ENCODE measurements at regions not wholly inside any gene's neighbourhood (a gene's known extent, or its start where the extent isn't known, plus 50 kb on each side); places are given as distances from the start of the nearest gene placed in this dataset.
"Not testable (repeated sequence)": the region's sequence is repeated elsewhere in the genome, so short reads cannot be mapped to it uniquely, and the experiment has no call there.

- DNase-seq: no peak
Observed at GRCh38 chr9:85322592-85322991, 419.2 kb downstream of the AGTPBP1 start.

GRCh38 chr9:85321561-85321960 lies 420.2 kb downstream of the AGTPBP1 start:
- DNase-seq: no peak

DNA sequence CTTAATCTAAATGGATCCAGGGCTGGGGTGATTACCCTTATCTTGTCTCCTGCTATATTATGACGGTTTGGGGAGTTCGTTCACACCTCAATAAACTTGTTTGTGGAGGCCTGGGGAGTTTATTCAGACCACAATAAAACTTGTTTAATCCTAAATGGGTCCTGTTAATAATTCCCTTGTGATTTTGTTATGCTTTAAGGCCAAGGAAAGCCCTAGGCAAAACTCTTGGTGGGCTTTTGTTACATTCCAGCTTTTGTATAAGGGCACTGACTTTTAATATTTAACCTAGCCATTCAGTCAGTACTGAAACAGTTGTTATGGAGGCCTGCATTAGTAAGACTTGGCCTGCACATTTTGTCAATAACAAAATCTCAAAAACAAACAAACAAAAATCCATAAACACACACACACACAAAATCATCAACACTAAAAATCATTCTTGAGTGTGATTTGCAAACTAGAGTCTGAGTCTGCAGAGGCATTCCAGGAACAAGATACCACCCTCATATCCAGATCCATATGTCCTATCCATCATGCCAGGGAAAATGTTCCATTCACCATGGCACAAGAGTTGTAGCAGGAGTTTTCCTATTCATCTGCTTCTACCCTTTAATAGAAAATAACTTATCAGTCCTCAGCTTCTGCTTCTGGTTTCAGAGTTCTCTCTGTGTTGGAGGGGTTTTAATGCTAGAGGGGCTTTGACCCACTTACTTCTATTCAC lies 421.7 kb downstream of the AGTPBP1 start:
- no peak for DNase-seq

GRCh38 chr9:85315535-85315934 lies 426.2 kb downstream of the AGTPBP1 start:
- not testable (repeated sequence) for DNase-seq

DNA sequence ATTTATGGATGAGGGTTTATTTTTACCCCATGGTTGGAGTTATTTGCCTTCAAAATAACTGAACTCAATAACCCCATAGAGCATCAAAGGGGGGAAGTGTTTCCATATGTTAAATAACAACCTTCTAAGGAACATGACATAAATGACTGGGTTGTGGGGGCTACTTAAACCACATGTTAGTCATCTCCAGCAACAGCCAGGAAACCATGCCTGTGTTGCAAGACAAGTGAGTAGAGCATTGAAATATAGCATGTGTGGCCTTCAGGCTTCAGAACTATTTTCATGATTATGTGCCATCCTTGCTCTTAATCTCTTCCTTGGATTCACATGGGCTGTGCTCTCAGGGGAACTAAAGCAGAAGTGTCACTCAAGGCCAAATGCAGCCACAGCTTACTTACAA lies 431.2 kb downstream of the AGTPBP1 start:
- DNase-seq: no peak

GRCh38 chr9:85303757-85304134 lies 438.0 kb downstream of the AGTPBP1 start:
- no peak for DNase-seq

DNA sequence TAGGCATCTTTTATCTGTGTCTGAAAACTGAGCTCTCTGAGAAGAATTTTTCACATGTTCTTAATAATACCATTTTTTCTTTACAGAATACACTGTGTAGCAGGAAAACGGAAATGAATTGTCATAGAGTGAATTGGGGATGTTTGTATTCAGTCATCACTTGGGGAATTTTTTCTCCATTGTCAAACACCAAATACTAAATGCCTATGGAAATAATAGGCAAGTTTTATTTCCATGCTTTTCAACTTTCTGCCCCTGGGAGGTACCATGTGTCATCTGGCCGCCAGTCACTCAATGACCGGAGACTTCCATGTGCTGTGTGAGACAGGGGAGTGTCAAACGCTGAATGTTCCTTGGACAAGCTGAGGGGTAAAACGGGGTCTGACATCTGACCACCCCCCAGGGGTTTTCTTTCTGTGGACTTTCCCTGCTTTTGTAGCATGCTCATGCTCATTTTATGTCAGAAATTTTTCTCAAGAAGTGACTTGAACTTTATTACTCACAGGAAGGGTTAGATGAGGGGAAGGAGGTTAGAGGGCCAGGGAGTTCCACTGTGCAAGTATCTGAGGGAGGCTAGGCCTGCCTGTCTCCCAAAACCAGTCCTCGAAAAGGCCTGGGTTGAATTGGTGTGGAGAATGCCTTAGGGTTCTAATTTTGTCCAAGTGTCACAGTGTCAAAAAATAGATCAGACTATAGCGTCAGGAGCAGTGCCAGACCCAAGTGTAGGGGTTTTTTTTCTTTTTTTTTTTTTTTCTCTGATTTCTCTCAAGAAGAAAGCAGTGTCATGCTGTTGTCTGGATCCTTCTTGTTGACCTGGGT lies 438.6 kb downstream of the AGTPBP1 start:
- no peak for DNase-seq

GRCh38 chr9:85298499-85298898 lies 443.3 kb downstream of the AGTPBP1 start:
- DNase-seq: no peak

- DNase-seq: not testable (repeated sequence)
Observed at GRCh38 chr9:85295244-85295643, 446.5 kb downstream of the AGTPBP1 start.

DNA sequence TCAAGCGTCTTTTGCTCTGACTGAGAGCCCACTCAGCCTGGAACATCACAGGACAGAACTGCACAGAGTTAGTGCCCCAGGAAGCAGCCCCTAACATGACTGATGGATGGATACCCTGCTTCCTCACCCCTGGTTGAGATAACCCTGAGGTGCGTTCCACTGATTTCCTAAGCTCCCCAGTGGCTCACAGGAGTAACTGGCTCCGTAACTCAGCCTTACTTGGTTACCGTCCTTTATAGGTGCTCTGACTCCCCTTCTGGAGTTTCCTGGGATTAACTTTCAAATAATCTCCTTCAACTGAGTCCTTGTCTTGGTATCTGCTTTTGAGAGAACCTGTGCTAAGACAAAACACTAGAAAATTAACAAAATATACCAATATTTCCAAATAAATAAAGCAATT lies 449.5 kb downstream of the AGTPBP1 start:
- DNase-seq: no peak

DNA sequence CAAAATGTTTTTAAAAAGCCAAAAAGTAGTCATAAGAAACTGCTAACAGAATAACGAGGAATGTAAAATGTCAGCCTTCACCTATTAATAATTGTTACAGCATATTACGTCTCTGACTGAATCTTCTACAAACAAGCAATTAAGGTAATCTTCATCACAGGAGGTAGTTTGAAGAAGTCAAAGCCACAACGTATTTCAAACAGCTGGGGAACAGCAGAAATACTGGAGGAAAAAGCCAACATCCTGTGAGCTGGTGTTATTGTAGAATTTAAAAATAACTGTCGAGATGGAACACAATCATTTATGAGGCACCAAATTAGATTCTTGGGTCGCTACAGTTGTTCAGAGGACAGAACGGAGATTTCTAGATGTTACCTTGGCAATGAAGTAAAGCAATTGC lies 450.5 kb downstream of the AGTPBP1 start:
- DNase-seq: no peak

GRCh38 chr9:85290019-85290418 lies 451.7 kb downstream of the AGTPBP1 start:
- DNase-seq: peak; percentile 17

GRCh38 chr9:85289142-85289541 lies 452.6 kb downstream of the AGTPBP1 start:
- DNase-seq: no peak

- no peak for DNase-seq
Observed at GRCh38 chr9:85283421-85283820, 458.3 kb downstream of the AGTPBP1 start.

DNA sequence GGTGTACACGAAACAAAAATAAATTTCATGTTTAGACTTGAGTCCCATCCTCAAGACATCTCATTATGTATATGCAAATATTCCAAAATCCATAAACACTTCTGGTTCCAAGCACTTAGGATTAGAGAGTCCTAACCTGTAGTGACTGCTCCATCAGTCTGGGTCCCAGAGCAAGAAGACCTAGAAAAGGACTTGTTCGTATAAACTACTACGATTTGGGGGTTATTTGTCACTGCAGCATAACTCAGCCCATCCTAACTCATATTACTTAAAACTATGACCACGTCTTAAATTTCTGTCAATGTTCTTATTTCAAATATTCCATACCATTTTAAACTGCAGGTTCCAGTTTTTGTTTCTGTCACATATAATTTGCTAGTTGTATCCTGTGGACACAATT lies 463.0 kb downstream of the AGTPBP1 start:
- DNase-seq: no peak

DNA sequence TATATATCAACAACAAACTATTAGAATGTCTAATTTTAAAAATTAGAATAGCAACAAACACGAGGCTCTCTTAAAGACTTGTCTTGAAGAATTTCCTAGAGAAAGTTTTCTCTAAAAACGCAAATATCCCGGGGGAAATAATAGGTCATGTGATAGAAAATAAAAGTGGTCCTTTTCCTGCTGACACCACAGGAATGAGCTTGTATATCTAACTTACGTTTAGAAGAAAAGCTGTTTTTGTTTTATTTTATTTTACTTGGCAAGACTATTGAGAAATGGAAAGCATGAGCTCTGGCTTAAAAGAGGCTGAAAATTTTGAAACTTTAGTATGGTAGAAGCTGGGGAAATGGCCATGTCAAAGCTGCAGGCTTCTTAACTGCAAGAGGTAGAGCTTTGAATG lies 465.0 kb downstream of the AGTPBP1 start:
- DNase-seq: no peak

DNA sequence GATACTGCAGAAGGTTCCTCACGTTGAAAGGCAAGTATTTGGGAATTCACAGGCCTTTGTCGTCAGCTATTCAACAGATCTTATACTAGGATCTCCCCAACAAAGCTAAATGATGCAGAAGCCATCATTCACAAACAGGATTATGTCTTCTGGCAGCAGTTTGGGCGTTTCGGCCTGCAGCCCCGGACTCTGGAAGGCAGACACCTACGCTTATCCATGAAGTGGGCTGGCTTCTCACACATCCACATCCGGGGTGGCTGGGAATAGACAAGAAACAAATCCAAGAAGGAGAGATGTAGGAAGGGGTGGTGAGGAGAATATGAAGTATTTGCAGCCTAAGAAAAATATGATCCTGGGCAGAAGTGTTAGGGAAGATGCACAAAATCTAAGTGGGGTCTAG lies 471.9 kb downstream of the AGTPBP1 start:
- DNase-seq: no peak

DNA sequence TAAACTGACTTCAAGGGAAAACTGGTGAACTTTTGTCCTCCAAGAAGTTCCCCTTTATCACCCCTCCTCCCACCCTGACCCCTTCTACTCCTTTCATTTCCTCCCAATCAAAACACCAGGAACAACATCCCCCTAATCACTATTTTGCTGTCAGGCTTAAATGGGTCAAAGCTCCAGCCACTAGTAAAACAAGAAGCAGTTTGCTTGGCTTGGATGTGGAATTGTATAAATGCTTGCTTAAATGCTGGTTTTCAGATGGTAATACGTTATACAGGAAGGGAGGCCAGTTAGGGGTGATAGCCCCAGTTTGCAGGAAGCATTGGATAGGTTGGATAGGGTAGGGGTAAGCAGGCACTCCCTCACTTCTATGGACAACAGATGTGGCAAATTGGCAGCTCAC lies 473.6 kb downstream of the AGTPBP1 start:
- DNase-seq: no peak

DNA sequence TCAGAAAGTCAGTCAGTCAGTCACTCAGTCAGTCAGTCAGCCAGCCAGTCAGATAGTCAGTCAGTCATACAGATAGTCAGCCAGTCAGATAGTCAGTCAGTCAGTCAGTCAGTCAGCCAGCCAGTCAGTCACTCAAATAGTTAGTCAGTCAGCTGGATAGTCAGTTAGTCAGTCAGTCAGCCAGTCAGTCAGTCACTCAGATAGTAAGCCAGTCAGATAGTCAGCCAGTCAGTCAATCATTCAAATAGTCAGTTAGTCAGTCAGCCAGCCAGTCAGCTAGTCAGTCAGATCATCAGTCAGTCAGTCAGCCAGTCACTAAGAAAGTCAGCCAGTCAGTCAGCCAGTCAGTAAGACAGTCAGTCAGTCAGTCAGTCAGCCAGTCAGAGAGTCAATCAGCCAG lies 477.1 kb downstream of the AGTPBP1 start:
- no peak for DNase-seq

- DNase-seq: no peak
Observed at GRCh38 chr9:85263288-85263687, 478.5 kb downstream of the AGTPBP1 start.

DNA sequence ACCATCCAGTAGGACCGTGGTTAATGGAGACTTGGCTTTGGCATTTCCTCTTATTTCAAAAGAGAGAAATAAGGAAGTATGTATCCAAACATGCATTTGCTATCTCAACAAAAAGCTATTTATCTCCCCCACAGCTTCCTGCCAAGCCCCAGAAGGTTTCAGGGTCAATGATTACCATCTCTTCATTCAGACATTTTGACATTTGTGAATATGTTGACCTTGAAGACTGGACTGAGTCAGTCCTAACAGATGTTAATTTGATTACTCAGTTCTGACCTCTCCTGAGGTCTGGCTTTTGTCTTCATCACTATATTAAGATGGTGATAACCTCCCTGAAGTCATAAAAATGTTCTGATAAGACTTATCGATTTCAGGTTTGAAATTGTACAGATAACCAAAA lies 479.4 kb downstream of the AGTPBP1 start:
- no peak for DNase-seq

DNA sequence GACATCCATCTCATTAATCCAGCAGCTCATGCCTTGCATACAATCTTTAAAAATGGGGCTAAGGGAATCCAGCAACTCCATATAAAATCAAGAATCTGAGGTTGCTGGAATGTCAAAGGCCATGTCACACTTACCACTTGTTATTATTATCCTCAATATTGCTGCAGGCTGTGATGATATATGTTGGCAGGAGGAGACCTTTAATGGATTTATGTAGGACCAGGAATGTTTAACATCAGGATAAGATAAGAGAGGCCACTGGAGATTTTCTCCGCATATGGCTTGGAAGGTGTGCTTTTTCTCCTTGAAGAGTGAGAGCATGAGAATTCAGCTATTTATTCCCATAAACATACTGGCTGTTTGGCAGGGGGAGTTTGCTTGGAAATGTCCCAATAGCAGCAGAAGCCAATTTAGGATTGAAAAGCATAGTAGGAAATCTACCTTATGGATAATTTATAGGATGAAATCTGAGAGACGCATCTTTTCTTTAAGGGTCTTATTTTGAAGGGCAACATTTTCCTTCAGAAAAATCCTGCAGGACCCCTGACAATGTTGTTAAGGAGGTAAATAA lies 481.4 kb downstream of the AGTPBP1 start:
- no peak for DNase-seq

- DNase-seq: no peak
Observed at GRCh38 chr9:85258823-85259370, 482.9 kb downstream of the AGTPBP1 start.

GRCh38 chr9:85258236-85258635 lies 483.5 kb downstream of the AGTPBP1 start:
- DNase-seq: no peak
